GM06990 (cell line): ENCODE measurements at regions not wholly inside any gene's neighbourhood (a gene's known extent, or its start where the extent isn't known, plus 50 kb on each side); places are given as distances from the start of the nearest gene placed in this dataset.

Experiments used
- DNase-seq: peaks from one replicate; pipeline ENCODE4 v3.0.0-alpha.2; 2011; ENCODE audit not compliant: insufficient read length; ENCODE audit errors: extremely low read depth
- H3K27me3 ChIP-seq: replicated peaks from 2 replicates; pipeline ENCODE4 v1.6.0; 2011; ENCODE audit warnings: low read length; ENCODE audit not compliant: control insufficient read depth, insufficient read depth
- H3K36me3 ChIP-seq: 2 replicates; pipeline ENCODE4 v1.5.1; 2011; ENCODE audit warnings: low read length; ENCODE audit not compliant: control insufficient read depth, insufficient read depth
- H3K4me3 ChIP-seq: replicated peaks from 2 replicates; pipeline ENCODE4 v1.5.1; 2011; ENCODE audit warnings: low read depth, mild to moderate bottlenecking, control low read depth, low read length
- TF ChIP-seq, protein P1 (sequence below): IDR thresholded peaks from 2 replicates; pipeline ENCODE4 v1.5.1; 2011; ENCODE audit warnings: low read length, control low read depth, mild to moderate bottlenecking, inconsistent platforms; ENCODE audit not compliant: insufficient read depth, poor library complexity, severe bottlenecking

DNA sequence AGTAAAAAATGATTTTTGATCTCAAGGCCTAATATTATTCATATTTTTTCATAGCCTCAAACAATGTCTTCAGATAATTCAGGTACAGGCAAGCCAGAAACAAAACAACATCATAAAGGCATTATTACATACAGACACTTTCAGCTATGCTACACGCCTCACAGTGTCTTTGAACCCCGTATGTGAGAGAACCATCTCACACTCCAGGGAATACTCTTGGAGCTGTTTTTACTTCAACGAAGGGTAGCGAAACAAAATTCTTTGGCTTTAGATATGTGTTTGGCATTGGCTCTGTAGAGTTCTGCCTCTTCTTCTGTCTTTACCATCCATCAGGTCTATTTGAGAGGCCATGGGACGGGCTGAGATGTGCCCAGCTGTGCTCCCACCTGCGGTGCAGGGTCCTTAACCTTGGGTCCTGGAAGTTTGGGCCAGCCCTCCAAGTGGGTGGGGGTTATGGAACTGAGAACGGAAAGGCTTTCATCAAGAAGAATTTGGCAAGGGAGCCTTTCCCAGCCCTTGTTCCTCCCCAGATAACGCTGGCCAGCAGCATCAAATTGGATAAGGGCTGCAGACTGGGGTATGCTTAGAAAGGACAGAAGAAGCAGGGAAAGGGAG, 276.9 kb downstream of the TCF7L2 start:
- DNase-seq: no peak
- Histone ChIP-seq H3K27me3 (no peaks in the 10 kb centered on the region; the same call in 1 of the 2 replicates), H3K36me3 (no peaks in the 10 kb centered on the region), H3K4me3 (no peak overlapping the region)
- TF ChIP-seq, protein P1, sequence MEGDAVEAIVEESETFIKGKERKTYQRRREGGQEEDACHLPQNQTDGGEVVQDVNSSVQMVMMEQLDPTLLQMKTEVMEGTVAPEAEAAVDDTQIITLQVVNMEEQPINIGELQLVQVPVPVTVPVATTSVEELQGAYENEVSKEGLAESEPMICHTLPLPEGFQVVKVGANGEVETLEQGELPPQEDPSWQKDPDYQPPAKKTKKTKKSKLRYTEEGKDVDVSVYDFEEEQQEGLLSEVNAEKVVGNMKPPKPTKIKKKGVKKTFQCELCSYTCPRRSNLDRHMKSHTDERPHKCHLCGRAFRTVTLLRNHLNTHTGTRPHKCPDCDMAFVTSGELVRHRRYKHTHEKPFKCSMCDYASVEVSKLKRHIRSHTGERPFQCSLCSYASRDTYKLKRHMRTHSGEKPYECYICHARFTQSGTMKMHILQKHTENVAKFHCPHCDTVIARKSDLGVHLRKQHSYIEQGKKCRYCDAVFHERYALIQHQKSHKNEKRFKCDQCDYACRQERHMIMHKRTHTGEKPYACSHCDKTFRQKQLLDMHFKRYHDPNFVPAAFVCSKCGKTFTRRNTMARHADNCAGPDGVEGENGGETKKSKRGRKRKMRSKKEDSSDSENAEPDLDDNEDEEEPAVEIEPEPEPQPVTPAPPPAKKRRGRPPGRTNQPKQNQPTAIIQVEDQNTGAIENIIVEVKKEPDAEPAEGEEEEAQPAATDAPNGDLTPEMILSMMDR: no peak

DNA sequence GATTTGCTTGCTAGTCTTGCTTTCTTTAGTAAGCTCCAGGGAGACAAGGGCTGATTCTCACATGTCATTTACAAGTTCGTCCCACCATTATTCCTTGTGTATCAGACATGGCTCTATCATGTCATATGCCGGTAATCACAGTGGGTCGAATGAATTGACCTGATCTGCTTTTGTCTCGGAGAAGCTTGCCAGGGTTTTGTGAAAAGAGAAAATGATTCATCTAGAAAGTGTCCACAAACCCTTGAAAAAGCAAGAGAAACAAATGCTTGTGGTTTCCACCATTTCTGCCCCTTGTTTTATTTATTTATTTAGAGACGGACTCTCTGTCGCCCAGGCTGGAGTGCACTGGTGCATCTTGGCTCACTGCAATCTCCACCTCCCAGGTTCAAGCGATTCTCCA, 278.5 kb downstream of the TCF7L2 start:
- Histone ChIP-seq H3K27me3 (no peaks in the 10 kb centered on the region; the same call in 1 of the 2 replicates), H3K4me3 (no peak overlapping the region), H3K36me3 (no peaks in the 10 kb centered on the region)
- TF ChIP-seq, protein P1: no peak
- DNase-seq: no peak

DNA sequence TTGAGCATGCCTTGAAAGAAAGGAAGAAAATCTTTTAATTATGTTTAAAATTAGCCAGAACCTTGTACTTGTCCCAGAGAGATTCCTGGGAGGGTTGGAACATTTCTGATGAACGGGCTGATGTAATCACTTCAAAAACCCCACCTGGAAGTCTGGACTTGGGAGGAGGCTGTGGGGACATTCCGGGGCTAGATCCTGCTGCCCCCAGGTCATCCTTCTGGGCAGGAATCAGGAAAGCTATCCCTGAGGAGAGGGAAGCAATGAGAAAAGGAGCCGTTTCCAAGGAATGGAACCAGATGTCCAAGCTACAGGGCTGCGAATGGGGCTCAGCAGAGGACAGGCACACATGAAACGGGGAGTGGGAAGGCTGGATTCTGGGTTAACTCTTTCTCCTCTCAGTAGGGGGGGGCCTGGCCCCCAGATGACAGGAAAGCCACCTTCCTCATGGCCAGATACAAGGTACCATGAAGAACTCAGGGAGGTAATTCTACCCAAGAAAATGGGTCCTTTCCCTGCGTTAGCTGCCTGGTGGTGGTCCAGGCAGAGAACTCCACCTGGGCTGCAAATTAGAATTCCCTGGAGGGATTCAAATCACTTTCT, 280.1 kb downstream of the TCF7L2 start:
- no peak overlapping the region for H3K4me3 ChIP-seq

DNA sequence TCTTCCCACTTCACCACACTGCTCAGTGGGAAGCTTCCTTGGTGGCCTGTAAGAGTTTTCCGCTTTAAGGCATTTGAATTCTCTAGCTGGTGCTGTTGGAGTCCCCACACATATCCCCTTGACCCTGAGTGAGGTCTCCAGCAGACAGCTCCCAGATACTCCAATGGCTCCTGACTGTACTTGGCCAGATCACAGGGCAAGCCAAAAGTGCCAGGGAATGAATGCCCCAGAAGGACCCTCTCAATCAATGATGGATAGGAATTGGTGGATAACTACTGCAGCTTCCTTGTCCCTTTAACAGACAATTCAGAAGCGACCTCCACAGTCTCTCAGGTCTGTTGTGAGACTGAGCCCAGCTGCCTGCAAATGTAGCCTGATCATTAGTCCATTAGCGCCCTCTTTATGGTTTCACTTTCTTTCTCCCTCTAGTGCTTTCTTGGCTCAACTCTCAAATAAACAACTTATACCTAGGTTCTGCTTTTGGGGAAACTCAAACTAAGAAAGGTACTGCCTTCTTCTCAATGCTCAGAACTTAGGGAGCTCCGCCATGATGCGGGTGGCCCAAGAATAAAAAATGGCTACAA, 283.0 kb downstream of the TCF7L2 start:
- Histone ChIP-seq H3K36me3 (no peaks in the 10 kb centered on the region), H3K27me3 (no peaks in the 10 kb centered on the region; the same call in 1 of the 2 replicates), H3K4me3 (no peak overlapping the region)
- DNase-seq: no peak
- TF ChIP-seq, protein P1: no peak

More for the DNA sequence above, 280.1 kb downstream of the TCF7L2 start:
- no peak for DNase-seq
- TF ChIP-seq, protein P1: no peak
- Histone ChIP-seq H3K36me3 (no peaks in the 10 kb centered on the region), H3K27me3 (no peaks in the 10 kb centered on the region; the same call in 1 of the 2 replicates)

DNA sequence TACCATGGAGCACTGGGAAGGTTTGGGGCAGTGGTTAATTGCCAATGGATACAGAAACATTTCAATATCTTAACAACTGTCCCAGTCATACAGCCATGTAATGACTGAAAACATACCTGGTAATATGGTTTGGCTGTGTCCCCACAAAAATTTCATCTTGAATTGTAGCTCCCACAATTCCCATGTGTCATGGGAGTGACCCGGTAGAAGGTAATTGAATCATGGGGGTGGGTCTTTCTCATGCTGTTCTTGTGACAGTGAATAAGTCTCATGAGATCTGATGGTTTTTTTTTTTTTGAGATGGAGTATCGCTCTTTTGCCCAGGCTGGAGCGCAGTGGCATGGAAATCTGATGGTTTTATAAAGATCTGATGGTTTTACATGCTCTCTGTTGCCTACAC, 284.4 kb downstream of the TCF7L2 start:
- H3K4me3 ChIP-seq: no peak overlapping the region
- no peak for DNase-seq
- H3K27me3 ChIP-seq: no peaks in the 10 kb centered on the region; the same call in 1 of the 2 replicates
- no peaks in the 10 kb centered on the region for H3K36me3 ChIP-seq
- TF ChIP-seq, protein P1: no peak
